CD4-positive, alpha-beta T cell treated with Interleukin-17A for 1 hour (primary cell): ENCODE measurements at regions not wholly inside any gene's neighbourhood (a gene's known extent, or its start where the extent isn't known, plus 50 kb on each side); places are given as distances from the start of the nearest gene placed in this dataset.

ENCODE experiments used
- DNase-seq: peaks from one replicate; pipeline ENCODE4 v3.0.0-alpha.2; 2020

DNA sequence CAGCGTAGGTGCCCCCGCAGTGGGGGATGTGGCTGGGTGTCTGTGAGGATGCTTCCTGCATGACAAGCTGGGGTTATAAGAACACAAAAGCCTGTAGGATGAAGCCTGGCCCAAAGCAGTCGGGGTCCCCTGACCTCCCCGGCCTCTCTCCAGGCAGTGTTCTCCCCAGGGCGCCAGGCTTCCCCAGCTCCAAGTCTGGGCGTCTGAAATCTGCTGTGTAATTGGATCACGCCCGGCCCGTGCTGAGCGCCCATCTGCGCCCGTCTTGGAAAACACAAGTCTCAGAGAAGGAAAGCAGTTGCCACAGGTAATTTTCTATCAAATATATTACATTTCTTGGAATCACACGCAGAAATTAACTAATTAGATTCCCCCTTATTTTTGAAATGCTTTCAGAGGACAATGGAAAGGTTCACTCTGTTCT is 233.3 kb downstream of the CTTN start:
- DNase-seq, result no peak

DNA sequence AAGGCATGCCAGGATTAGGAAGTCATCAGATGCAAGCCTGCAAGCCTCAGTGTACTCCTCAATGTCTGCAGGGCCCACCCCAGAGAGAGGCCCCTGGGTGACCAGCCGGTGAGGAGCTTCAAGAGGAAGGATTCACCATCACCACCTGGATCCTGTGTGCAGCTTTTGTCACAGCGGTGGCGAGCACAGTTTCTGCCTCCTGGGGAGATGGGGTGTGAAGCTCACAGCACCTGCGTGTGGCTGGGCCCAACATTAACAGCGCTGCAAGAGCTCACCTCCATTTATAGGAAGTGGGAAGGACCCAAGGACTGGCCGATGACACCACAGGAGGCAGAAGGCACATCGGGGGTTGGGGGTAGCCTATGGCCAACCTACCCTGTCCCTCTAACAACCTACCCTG is 235.3 kb downstream of the CTTN start:
- no peak for DNase-seq

DNA sequence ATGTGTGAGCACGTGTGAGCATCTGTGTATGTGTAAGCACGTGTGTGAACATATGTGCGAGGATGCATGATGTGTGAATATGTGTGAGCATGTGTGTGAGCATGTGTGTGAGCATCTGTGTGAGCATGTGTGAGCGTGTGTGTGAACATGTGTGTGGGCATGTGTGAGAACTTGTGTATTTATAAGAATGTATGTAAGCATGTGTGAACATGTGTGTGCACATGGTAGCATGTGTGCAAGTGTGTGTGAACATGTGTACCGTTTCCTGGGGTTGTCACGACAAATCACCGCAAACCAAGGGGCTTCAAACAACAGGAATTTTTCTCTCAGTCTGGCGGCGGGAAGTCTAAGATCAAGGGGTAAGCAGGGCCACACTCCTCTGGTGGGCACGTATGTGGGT is 238.3 kb downstream of the CTTN start:
- no peak for DNase-seq

DNA sequence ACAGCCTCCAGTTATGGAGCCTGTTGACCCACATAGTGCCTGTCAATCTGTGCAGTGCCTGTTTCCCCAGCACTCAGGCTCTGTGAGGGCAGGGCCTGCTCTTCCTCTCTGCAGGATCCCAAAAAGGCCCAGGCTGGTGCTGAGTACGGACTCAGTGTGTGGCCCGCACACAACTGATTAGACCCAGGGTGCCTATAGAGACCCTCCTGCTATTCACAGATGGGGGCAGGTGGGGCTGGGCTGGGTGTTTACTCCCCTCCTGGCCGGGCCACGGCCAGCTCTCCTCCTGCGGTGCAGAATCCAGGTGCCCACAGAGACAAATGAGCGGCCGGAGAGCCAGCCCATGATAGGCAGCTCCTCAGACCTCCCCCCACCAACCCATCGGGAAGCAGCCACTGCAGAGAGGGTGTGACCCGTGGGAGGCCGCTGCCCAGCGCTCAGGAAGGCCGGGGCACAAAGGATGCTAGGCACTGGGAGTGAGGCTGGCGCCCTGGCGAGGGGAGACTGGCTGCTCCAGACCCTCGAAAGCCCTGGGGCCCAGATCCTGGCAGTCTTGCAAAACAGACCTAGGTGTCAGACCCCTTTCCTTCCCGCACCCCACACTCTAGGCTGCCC is 239.0 kb downstream of the CTTN start:
- no peak for DNase-seq

DNA sequence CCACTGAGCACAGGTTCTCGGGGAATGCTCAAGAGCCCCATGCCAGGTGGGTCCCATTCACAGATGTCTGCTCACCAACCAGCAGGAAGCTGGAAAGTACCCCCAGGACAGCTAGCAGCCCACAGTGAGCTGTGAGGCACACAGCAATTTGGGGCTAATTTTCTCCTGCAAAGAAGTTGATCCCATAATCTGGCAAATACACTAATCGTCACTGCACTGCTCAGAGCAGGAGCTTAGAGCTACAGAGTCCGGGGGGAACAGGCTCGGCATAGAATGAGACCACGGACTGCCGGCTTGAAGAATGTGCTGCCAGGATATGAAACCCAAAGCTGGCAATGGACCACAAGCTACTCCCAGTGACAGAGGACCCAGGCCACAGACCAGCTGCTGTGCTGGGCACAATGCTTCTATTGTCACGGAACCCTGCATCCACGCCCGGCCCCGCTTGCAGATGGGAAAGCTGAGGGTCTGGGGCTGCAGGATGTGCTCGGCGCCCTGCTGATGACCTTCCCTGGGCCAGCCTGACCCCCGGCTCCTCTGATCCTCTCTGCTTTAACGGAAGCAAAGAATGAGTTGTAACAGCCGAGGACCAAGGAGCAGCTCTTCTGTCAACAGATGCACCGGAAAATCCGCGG is 239.7 kb downstream of the CTTN start:
- DNase-seq, result no peak

DNA sequence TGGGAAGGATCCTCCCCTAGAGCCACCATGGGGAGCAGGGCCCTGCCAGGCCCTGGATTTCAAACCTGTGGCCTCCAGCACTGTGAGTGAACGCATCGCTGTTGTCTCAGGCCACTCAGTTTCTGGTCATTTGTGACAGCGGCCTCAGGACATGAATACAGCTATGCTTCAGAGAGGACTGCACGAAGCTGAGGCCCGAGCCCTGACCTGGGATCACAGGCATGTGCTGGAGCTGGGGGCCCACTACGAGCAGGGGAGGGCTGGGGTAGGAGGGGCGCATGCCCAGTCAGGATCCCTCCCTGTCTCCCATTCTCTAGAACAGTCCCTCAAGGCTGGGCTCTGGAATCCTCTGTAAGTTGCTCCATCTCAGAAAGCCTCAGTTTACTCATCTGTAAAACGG is 242.1 kb downstream of the CTTN start:
- DNase-seq, result no peak

DNA sequence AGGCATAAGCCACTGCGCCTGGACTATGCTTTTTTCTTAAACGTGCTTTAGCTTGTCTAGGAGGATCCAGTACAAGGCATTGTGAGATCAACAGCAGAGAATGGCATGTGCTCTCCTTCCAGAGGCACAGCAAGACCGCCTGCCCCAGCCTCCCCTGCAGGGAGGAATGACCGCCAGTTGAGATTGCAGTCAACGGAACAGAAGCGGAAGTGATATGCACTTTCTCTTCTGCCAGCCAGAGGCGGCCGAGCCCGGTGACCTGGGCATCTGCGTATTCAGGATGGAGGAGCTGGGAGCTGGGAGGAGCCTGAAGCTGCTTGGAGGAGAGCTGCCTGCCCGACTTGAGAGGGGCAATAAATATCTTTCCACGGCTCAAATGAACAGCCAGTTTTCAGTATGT is 243.0 kb downstream of the CTTN start:
- DNase-seq, result no peak

DNA sequence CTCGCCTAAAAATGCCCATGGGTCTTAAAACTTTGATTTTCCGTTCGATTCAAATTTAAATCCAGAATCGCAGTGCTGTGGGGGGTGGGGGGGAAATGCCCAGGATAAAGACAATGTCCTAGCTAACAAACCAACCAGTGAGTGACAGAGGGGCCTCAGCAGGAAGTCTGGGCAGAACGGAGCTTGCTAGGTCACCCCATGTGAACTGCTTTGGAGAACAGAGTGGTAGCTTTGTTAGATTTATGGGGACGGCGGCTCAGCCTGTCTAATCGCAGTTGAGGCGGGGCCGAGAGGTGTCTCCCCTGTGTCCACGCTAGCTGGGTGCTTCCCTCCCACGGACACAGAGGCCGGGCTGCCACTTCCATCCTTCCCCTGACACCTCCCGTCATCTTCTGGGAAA is 243.9 kb downstream of the CTTN start:
- DNase-seq, result no peak

DNA sequence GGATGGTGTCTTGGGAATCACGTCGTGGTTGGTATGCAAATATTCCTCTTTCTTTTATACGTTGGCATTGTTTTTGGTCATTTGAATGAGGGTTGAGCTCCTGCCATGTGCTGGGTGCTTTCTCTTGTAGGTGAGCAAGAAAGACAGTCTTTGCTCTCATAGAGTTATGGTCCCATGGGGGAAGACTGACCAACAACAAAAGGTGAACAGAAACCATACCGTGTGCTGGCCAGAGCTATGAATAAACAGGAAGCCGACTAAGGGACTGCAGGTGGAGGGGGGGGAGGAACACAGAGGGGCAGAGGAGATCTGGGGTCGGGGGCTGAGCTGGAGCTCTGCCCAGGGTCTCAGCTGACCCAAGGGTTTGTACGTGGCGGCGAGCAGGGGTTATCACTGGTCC is 245.3 kb downstream of the CTTN start:
- no peak for DNase-seq

DNA sequence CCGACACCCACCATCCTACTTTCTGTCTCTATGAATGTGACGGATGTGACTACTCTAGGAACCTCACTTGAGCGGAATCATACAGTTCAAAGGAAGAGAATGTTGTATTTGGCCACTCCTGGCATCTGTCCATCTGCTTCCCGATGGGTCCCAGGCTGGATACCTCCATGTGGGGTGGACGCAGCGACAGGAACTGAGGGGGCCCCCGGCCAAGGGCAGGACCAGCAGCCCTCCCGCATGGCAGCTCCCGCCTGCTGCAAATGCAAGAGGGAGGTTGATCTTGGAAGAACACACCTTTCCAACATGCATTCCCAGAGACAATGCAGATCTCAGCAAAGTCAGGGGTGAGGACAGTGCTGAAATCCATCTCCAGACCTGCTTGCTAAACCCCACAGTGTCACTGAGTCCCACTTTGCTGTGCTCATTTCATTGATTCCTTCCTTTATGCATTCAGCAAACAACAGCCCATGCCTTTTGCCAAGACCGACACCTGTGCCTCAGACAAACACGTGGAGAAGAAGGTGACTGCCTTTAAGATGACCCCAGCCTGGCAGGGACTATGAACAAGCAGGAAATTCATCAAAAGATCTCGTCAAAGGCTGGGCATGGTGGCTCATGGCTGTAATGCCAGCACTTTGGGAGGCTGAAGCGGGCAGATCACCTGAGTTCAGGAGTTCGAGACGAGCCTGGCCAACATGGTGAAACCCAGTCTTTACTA is 246.2 kb downstream of the CTTN start:
- no peak for DNase-seq

DNA sequence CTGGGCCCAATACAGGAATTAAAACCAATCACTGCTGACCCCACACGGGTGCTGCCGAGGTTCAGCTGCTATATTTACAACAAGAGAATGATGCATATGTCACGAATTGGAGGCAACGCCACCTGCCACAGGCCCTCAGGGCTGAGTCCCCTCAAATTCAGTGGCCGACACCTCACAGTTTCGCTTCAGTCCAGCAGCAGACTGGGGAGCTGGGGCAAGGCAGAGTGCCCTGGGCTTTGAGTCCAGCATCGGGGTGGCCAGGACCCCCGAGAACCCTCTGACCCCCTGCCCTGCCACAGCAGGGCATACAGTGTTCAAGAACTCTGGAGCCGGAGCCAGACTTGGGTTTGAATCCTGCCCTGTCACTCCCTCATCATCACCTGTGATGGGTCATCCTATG is 247.2 kb downstream of the CTTN start:
- no peak for DNase-seq

DNA sequence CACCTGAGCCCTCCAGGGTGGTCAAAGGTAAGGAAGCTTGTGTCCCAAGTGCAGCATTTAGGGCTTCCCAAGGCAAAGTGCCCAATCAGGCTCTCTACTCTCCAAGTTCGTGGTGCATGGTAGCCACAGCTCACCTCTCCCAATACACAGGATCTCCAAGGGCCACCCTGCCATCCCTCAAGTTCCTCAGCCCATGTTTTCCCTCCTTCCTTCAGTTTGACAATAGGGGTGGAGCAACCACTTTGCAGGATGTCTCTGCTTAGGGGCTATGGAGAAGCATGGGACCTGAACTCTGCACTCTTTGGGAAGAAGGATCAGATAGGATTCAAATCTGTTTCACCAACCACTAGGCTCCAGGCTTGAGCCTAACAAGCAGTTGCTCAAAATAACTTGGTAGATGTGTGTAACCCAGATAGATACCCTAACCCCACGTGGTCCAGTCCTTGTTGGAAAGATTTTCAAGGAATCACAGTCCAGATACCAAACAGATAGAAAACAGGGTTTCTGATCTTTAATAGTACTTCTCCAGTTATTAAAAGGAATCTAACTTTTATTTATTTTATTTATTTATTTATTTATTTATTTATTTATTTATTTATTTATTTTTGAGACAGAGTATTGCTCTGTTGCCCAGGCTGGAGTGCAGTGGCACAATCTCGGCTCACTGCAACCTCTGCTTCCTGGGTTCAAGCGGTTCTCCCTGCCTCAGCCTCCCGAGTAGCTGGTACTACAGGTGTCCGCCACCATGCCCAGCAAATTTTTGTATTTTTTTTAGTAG is 248.1 kb downstream of the CTTN start:
- no peak for DNase-seq

DNA sequence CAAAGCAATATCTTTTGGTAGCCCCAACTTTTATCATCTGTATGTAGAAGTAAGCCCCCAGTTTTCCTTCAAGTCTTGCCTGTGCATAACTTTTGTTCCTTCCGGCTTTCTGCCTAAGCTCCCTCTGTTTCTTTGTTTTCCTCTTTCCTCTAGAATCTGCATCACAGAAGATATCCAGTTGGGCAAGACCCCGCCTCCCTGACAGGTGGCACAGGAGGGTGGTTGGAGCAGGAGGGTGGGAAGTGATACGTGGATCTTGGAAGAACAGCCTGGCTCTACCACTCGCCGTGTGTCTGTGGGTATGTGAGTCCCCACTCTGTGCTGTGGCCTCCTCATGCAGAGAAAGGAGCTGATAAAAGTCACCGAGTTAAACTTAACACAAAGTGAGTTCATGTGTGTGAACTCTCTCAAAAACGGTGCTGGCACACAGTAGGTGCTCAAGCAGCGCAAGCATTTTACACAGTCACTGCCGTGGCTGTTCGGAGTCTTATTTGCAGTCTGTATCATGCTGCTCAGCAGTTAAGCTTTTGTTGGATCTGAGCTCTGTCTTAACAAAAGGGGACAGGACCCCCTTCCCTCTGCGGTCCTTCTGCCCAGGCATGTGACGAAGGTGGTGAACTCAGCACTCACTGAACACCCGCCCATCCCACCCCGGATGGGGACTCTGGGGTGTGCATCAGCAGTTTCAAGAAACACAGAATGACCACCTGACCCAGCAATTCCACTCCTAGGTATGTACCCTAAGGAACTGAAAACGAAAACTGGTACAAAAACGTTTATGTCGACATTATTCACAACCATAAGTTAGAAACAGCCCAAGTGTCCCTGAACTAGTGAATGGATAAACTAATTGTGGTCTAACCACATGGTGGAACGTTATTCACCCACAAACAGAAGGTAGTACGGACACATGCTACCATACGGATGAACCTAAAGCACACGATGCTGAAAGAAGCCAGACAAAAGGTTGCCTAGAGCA is 249.1 kb downstream of the CTTN start:
- DNase-seq, result no peak

DNA sequence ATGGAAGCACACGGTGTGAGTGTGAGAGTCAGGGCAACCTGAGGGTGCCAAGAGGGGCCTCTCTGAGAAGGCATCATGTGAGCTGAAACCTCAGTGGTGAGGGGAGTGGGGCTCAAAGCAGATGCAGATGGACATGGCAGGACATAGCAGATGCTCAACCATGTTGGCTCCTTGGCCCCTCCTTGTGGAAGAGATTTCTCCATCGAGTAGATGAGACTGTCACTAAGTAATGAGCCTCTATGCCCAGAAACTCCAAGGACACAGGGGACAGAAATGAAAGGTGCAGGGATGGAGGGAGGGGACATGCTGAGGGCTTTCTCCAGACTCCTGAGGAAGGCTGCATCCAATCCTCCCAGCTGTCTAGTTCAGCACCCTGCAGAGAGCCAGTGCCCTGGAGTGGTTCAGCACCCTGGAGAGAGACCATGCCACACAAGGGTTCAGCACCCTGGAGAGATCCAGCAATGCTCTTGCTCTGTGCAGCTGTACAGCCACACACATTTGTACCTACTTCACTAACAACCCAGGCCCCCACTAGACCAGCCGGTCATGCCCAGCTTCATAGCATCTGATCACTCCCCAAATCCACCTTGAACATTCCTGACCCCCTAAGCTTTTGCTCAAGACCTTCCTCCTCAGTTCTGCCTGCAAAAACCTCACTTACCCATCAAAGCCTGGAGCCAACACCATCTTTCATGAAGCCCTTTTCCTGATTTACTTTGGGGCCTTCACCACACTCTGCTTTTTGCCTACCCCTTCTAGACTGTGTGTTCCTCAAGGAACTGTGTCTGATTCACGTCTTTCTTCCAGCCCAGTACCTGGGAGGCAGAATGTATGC is 252.0 kb downstream of the CTTN start:
- DNase-seq, result peak; percentile 17

DNA sequence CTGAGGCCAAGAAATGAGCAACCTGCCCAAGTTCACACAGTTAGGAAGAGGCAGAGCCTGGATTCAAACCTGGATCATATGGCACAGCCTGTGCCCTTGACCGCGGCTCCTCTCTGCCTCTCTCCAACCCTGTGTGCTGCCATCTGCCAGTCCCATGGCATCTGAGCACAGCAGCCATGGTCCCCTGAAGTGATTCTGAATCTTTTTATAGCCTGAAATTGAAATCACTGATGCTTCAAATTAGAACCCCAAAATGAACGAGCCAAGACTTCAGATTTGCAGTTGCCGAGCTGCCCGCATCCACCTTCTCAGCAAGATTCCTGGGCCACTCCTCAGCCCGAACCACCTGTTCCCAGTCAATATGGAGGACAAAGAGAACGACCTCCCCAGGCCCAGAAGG is 252.7 kb downstream of the CTTN start:
- no peak for DNase-seq

DNA sequence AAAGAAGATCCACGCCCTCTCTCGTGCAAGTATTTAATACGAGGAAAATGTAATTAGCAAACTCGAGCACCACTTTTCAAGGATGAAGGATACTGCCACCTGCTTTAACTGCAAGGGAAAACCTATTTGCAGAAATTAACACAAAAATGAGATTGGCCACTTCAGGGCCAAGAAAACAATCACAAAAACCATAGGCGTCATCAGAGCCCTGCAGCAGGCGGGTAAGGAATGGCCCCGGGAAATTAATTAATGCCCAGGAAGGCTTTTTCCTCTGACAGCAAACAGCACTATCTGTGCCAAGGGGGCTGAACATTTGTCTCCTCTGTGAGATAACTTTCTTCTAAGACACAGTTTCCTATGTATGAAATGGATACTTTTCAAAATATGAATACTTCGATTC is 255.7 kb downstream of the CTTN start:
- DNase-seq, result no peak

DNA sequence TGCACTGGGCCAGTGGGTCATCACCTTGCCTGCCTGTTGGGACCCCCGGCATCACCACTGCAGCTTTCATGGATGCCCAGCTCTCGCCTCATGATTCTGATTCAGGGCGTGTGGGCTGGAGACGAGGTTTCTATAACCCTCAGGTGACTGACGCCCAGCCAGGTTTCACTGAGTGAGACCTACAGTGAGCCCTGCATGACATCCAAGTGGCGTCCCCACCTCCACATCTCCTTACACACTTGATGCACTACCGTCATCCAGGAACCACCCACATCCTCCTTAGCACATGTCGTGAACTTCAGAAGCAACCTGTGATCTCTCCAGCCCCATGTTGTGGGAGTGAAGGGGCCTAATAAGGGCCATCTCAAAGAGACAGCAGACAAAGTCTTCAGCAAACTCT is 257.5 kb downstream of the CTTN start:
- no peak for DNase-seq

DNA sequence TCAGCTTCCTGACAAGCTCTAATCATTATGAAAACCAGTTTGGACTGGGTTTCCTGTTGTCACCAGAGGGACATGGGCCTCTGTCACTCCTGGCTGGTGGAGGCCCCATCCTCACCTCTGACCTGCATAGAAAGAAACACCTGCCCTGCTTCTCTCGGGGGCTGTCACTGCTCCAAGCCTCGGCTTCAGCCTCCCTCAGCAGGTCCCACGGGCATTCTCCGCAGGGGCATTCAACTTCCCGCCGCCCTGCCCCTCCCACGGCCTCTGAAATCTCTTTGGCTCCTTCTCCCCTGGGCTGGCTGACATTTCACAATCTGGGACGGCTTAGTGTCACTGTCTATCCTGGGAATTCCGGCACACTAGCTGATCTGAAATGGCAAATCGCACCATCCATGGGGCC is 257.9 kb downstream of the CTTN start:
- DNase-seq, result no peak

DNA sequence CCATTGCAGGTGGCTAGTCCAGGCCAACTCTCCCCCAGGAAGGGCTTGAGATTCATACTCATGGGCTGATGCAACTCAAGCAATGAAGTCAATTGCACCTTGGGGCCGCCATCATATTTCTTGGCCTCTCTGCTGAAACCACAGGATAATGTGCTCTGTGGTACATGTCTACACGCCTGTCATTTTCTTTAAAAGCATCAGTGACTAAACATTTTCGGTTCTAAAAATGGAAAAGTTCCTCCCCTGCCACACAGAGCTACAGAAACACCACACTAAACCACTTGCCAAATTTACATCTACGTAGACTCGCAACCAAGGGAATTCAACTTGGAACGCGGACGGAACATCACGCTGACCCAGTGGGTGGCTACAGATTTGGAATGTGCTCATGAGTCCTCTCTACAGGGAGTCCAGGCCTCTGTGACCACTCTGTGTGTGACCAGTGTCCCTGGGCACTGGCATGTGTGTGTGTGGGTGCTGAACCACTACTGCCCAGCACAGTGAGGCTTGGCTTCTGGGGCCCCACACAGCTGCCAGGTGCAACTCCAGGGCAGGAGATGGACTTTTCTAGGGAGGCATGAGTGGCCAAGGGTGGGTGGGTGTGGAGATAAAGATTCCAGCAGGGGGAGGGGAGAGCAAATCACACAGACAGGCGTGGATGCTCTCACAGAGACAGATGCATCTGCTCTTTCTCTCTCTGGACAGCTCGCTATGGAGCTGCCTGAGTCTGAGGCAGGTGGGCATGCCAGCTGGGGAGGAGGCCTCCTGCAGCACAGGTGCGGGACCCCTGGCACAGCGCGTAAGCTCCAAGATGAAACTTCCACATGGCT is 261.9 kb downstream of the CTTN start:
- DNase-seq, result no peak

DNA sequence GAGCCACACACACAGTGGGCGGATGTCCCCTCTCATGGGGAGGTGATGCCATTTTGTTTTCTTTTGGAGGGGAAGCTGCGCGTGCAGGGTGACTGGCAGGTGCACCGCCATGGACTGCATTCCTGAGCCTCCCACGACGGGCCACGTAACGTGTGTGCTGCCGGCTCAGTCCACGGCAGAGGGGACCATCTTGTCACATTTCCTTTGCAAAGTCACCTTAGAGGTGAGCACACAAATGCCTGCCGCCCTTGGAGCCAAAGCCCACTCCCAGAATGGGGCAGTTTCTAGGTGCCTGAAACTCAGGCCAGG is 262.5 kb downstream of the CTTN start:
- no peak for DNase-seq
